ENCODE measurements at regions not wholly inside any gene's neighbourhood (a gene's known extent, or its start where the extent isn't known, plus 50 kb on each side); places are given as distances from the start of the nearest gene placed in this dataset.

GRCh38 chr13:67950603-67951002 is 720.5 kb upstream of the PCDH9 start:
- no peak for TF ChIP-seq CTCF (IDR thresholded peaks at IDR 0.05)
- no peak for TF ChIP-seq POLR2AphosphoS5 (IDR thresholded peaks at IDR 0.05)
- TF ChIP-seq POLR2A (IDR thresholded peaks at IDR 0.05): no peak
- no peak for TF ChIP-seq EP300 (IDR thresholded peaks at IDR 0.05)

All from upper lobe of left lung (tissue), 4 donors.